HUES6 (cell line): ENCODE measurements at regions not wholly inside any gene's neighbourhood (a gene's known extent, or its start where the extent isn't known, plus 50 kb on each side); places are given as distances from the start of the nearest gene placed in this dataset.
"Not testable (repeated sequence)": the region's sequence is repeated elsewhere in the genome, so short reads cannot be mapped to it uniquely, and the experiment has no call there.

Source experiments
- H3K27ac ChIP-seq: 2 replicates; pipeline ENCODE4 v1.7.0; 2013; ENCODE audit warnings: low read depth, mild to moderate bottlenecking, low read length, inconsistent platforms
- H3K27me3 ChIP-seq: 2 replicates; pipeline ENCODE4 v1.6.1; 2013; ENCODE audit warnings: low read length; ENCODE audit not compliant: control insufficient read depth, insufficient read depth
- H3K36me3 ChIP-seq: 2 replicates; pipeline ENCODE4 v1.6.1; 2013; ENCODE audit warnings: low read length; ENCODE audit not compliant: control insufficient read depth, insufficient read depth
- H3K4me1 ChIP-seq: 2 replicates; pipeline ENCODE4 v1.6.1; 2013; ENCODE audit warnings: low read length; ENCODE audit not compliant: control insufficient read depth, insufficient read depth
- H3K4me3 ChIP-seq: 2 replicates; pipeline ENCODE4 v1.5.1; 2013; ENCODE audit warnings: low read depth, low read length
- H3K9ac ChIP-seq: one replicate; pipeline ENCODE4 v1.6.1; 2013; ENCODE audit warnings: mild to moderate bottlenecking, low read length
- H3K9me3 ChIP-seq: 2 replicates; pipeline ENCODE4 v1.6.1; 2013; ENCODE audit warnings: low read depth, low read length; ENCODE audit not compliant: control insufficient read depth, insufficient read depth

DNA sequence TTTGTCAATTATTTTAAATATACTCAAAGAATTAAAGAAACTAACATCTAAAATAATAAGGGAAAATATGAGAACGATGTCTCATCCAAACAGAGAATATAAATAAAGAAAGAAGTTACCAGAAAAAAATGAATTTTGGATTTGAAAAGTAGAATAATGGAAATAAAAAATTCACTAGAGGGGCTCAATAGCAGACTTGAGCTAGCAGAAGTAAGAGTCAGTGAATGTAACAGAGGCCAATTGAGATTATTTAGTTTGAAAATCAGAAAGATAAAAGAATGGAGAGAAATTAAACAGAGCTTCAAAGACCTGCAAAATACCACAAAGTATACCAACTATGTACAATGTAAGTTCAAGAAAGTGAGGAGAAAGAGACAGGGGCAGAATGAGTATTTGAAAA, 333.6 kb downstream of the GPD2 start:
- Histone ChIP-seq H3K27me3 (no peaks in the 10 kb centered on the region), H3K4me1 (no peaks in the 10 kb centered on the region)

GRCh38 chr2:156778916-156779315, 342.7 kb downstream of the GPD2 start:
- Histone ChIP-seq H3K4me1 (no peaks in the 10 kb centered on the region), H3K9me3 (peaks cover 6% of the 10 kb centered on the region), H3K36me3 (no peaks in the 10 kb centered on the region), H3K27ac (no peak overlapping the region), H3K9ac (no peak overlapping the region), H3K27me3 (no peaks in the 10 kb centered on the region), H3K4me3 (no peak overlapping the region)

More for the DNA sequence above, 333.6 kb downstream of the GPD2 start:
- Histone ChIP-seq H3K4me3 (no peak overlapping the region), H3K9me3 (no peaks in the 10 kb centered on the region; the same call in 1 of the 2 replicates), H3K9ac (no peak overlapping the region), H3K27ac (no peak overlapping the region), H3K36me3 (no peaks in the 10 kb centered on the region)

DNA sequence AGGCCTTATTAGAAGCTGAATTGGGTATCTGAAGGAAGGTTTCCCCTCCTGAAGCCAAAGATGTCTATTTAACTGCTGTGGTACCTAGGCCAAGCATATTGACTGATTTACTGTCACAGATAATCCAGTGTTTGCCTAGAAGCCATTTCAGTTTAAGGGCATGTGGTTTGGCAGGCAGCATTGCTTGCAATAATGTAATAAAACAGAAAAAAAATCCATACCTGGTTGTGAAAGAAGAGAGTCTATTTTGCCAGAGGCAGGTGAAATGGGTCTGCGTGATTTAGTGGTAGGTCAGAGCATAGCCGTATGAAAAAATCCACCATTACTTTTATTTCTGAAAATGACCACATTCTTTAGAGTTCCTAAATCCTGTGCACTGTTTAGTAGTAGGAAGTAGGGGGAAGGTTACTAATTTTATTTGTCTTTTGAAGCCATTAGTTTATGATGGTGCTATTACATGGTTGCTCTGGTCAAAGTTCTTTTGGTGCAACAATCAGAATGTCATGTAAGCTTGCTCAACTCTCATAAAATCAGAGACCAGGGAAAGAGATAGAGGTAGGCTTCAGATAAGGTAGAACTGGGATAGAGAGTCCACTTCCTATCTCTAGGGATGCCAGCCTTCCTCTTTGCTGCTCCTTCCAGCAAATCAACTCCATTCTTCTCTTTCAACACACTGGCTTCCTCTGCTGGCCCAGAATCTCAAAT, 343.4 kb downstream of the GPD2 start:
- Histone ChIP-seq H3K27me3 (no peaks in the 10 kb centered on the region), H3K9me3 (peaks cover 6% of the 10 kb centered on the region), H3K9ac (no peak overlapping the region), H3K4me1 (no peaks in the 10 kb centered on the region), H3K4me3 (no peak overlapping the region), H3K27ac (no peak overlapping the region), H3K36me3 (no peaks in the 10 kb centered on the region)

DNA sequence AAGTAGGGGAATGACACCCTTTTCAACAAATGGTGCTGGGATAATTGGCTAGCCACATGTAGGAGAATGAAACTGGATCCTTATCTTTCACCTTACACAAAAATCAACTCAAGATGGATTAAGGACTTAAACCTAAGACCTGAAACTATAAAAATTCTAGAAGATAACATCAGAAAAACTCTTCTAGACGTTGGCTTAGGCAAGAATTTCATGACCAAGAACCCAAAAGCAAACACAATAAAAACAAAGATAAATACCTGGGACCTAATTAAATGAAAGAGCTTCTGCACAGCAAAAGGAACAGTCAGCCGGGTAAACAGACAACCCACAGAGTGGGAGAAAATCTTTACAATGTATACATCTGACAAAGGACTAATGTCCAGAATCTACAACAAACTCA, 345.5 kb downstream of the GPD2 start:
- not testable (repeated sequence) for H3K4me1 ChIP-seq, H3K9ac ChIP-seq, H3K27me3 ChIP-seq, H3K36me3 ChIP-seq, H3K4me3 ChIP-seq, H3K9me3 ChIP-seq, H3K27ac ChIP-seq

DNA sequence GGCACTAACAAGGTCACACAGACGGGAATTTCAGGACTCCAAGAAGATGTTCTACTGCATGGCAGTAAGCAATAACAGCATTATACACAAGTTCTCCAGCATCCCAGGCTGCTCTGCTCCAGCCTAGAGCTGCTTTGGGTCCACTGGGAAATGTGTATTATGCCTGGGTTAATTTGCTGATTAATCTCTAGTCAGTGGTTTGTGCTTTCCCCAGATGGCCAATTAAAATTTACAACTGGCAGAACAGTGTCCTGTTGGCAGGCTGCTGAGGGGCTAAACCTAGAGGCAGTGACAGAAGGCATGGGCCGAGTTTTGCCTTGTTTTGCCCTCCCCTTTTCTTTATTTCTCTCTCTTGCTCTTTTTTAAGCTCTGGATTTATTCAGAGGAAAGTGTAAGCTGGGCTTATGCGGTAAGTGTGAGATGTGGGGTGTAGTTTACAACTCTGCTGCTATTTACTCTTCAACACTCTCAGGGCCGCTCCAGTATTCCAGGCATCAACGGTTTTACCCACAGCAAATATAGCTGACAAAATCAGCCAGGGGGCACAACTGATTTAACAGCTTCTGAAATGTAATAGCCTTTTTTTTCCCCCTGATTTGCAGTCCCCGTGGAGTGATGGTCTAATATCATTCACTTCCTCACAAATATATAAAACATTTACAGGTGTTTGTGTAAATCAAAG, 348.0 kb downstream of the GPD2 start:
- no peaks in the 10 kb centered on the region; the same call in 1 of the 2 replicates for H3K9me3 ChIP-seq
- H3K9ac ChIP-seq: no peak overlapping the region
- no peak overlapping the region for H3K4me3 ChIP-seq
- no peaks in the 10 kb centered on the region for H3K36me3 ChIP-seq
- no peaks in the 10 kb centered on the region for H3K4me1 ChIP-seq
- no peaks in the 10 kb centered on the region for H3K27me3 ChIP-seq
- no peak overlapping the region for H3K27ac ChIP-seq

DNA sequence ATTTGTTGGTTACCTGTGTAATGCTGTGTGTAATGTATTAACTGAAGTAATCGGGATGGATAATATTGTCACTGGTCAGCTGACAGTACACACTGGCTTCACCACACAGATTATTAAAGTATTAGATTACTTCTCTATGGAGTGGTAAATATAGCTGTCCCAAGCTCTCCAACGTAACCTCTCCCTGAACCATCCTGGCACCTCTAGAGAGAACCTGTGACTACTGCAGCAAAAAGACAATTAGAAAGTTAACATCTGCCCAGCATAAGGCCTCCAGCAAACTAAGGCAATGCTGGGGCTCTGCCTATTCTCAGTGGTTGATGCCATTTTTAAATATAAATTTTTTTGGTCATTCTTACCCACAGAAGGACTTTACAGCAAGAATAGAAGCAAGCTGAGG, 351.3 kb downstream of the GPD2 start:
- no peaks in the 10 kb centered on the region for H3K27me3 ChIP-seq
- H3K9me3 ChIP-seq: no peaks in the 10 kb centered on the region
- no peaks in the 10 kb centered on the region for H3K36me3 ChIP-seq

GRCh38 chr2:156790343-156791037, 354.3 kb downstream of the GPD2 start:
- Histone ChIP-seq H3K36me3 (no peaks in the 10 kb centered on the region), H3K9ac (no peak overlapping the region), H3K27ac (no peak overlapping the region), H3K9me3 (no peaks in the 10 kb centered on the region), H3K27me3 (no peaks in the 10 kb centered on the region), H3K4me3 (no peak overlapping the region), H3K4me1 (no peaks in the 10 kb centered on the region)

More for the DNA sequence above, 351.3 kb downstream of the GPD2 start:
- Histone ChIP-seq H3K4me1 (no peaks in the 10 kb centered on the region), H3K4me3 (no peak overlapping the region), H3K9ac (no peak overlapping the region), H3K27ac (no peak overlapping the region)

DNA sequence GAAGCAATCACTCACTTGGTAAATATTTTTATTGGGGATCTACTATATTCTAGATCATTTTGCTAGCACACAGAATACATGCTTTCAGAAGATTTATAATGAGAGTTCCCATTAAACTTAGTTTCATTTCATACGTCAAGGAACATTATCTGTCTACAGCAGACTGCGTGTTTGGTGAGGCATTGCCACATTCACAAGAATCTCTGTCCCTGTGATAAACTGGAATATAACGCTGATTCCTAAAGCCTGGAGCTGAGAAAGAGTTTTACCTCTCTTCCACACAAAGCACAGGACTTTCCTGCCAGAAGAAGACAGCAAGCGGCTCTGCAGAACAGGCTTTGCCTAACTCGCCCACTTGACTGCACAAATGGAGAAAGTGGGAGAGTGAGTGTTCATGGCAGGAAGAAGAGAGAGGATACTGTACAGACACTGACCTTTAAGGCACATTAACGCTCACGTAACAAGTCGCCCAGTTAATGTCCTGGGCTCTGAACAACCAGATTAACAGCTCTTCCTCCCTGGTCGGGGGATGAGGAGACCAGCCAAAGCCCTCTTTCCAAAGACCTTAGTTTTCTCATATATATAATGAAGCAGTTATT, 356.2 kb downstream of the GPD2 start:
- no peaks in the 10 kb centered on the region for H3K36me3 ChIP-seq
- H3K4me1 ChIP-seq: no peaks in the 10 kb centered on the region
- no peaks in the 10 kb centered on the region for H3K9me3 ChIP-seq
- no peak overlapping the region for H3K4me3 ChIP-seq
- H3K27ac ChIP-seq: no peak overlapping the region
- no peak overlapping the region for H3K9ac ChIP-seq
- H3K27me3 ChIP-seq: no peaks in the 10 kb centered on the region

GRCh38 chr2:156797832-156798231, 361.7 kb downstream of the GPD2 start:
- Histone ChIP-seq H3K9ac (no peak overlapping the region), H3K4me3 (no peak overlapping the region), H3K27me3 (no peaks in the 10 kb centered on the region), H3K9me3 (no peaks in the 10 kb centered on the region), H3K36me3 (no peaks in the 10 kb centered on the region), H3K4me1 (peaks cover 33% of the 10 kb centered on the region), H3K27ac (no peak overlapping the region)

- no peaks in the 10 kb centered on the region for H3K27me3 ChIP-seq
- H3K36me3 ChIP-seq: no peaks in the 10 kb centered on the region
- peak overlapping the region; percentile 65 for H3K9ac ChIP-seq
- no peaks in the 10 kb centered on the region for H3K9me3 ChIP-seq
- H3K27ac ChIP-seq: peak overlapping the region; percentile 81
- H3K4me1 ChIP-seq: peaks cover 47% of the 10 kb centered on the region
- H3K4me3 ChIP-seq: peak overlapping the region; percentile 35
These were observed 364.0 kb downstream of the GPD2 start for GRCh38 chr2:156800065-156800653.
